ENCODE measurements at regions not wholly inside any gene's neighbourhood (a gene's known extent, or its start where the extent isn't known, plus 50 kb on each side); places are given as distances from the start of the nearest gene placed in this dataset.

GRCh38 chr18:22547807-22548561 lies 130.3 kb upstream of the CTAGE1 start:
- no peak for TF ChIP-seq CTCF (IDR thresholded peaks at IDR 0.05)
- TF ChIP-seq POLR2AphosphoS5 (IDR thresholded peaks at IDR 0.05), result no peak
- TF ChIP-seq POLR2A (IDR thresholded peaks at IDR 0.05), result no peak

Data from prostate gland (tissue), 2 donors.